Skin epidermis (tissue), 12 donors: ENCODE measurements at regions not wholly inside any gene's neighbourhood (a gene's known extent, or its start where the extent isn't known, plus 50 kb on each side); places are given as distances from the start of the nearest gene placed in this dataset.
"Not testable (repeated sequence)": the region's sequence is repeated elsewhere in the genome, so short reads cannot be mapped to it uniquely, and the experiment has no call there.

ENCODE experiments used
- H3K27ac ChIP-seq, 21 experiments: fragments of 200-600 bp; sonication (generic) in 11 of 21; one replicate each; pipeline ENCODE4 v1.5.0; 2020; ENCODE audit warnings: mild to moderate bottlenecking in 3 of 21, inconsistent platforms in 2 of 21, moderate library complexity in 2 of 21
- H3K4me3 ChIP-seq, 7 experiments: fragments of 200-600 bp; sonication (generic) in 2 of 7; one replicate each; pipeline ENCODE4 v1.5.0; 2020; ENCODE audit warnings: inconsistent platforms in 2 of 7, mild to moderate bottlenecking in 2 of 7, moderate library complexity in 1 of 7

- H3K4me3 ChIP-seq: no peak overlapping the region
- H3K27ac ChIP-seq: no peak overlapping the region
Measured at GRCh38 chr13:85549819-85550218, 249.4 kb downstream of the SLITRK6 start.

GRCh38 chr13:85548845-85549244 lies 250.4 kb downstream of the SLITRK6 start:
- H3K4me3 ChIP-seq, H3K27ac ChIP-seq: not testable (repeated sequence)

- H3K4me3 ChIP-seq: no peak overlapping the region
- no peak overlapping the region for H3K27ac ChIP-seq
Measured at GRCh38 chr13:85545771-85546170, 253.4 kb downstream of the SLITRK6 start.

- no peak overlapping the region for H3K4me3 ChIP-seq
- no peak overlapping the region for H3K27ac ChIP-seq
Measured at GRCh38 chr13:85544756-85545155, 254.5 kb downstream of the SLITRK6 start.

GRCh38 chr13:85543144-85543543 lies 256.1 kb downstream of the SLITRK6 start:
- Histone ChIP-seq H3K27ac (no peak overlapping the region), H3K4me3 (no peak overlapping the region)

- no peak overlapping the region for H3K27ac ChIP-seq
- no peak overlapping the region for H3K4me3 ChIP-seq
Measured at GRCh38 chr13:85541476-85541875, 257.7 kb downstream of the SLITRK6 start.

- Histone ChIP-seq H3K27ac (no peak overlapping the region), H3K4me3 (no peak overlapping the region)
Measured at GRCh38 chr13:85538957-85539356, 260.3 kb downstream of the SLITRK6 start.

GRCh38 chr13:85537601-85538000 lies 261.6 kb downstream of the SLITRK6 start:
- Histone ChIP-seq H3K4me3 (no peak overlapping the region), H3K27ac (no peak overlapping the region)

- Histone ChIP-seq H3K27ac (no peak overlapping the region), H3K4me3 (no peak overlapping the region)
Measured at GRCh38 chr13:85536706-85537105, 262.5 kb downstream of the SLITRK6 start.

- Histone ChIP-seq H3K27ac (no peak overlapping the region), H3K4me3 (no peak overlapping the region)
Measured at GRCh38 chr13:85535316-85536084, 263.7 kb downstream of the SLITRK6 start.

GRCh38 chr13:85533911-85534310 lies 265.3 kb downstream of the SLITRK6 start:
- Histone ChIP-seq H3K4me3 (no peak overlapping the region), H3K27ac (no peak overlapping the region)

GRCh38 chr13:85529218-85529594 lies 270.0 kb downstream of the SLITRK6 start:
- Histone ChIP-seq H3K4me3 (no peak overlapping the region), H3K27ac (no peak overlapping the region)

- Histone ChIP-seq H3K27ac (no peak overlapping the region), H3K4me3 (no peak overlapping the region)
Measured at GRCh38 chr13:85528491-85529217, 270.6 kb downstream of the SLITRK6 start.

GRCh38 chr13:85527316-85527715 lies 271.9 kb downstream of the SLITRK6 start:
- no peak overlapping the region for H3K4me3 ChIP-seq
- no peak overlapping the region for H3K27ac ChIP-seq

GRCh38 chr13:85525411-85525810 lies 273.8 kb downstream of the SLITRK6 start:
- no peak overlapping the region for H3K27ac ChIP-seq
- H3K4me3 ChIP-seq: no peak overlapping the region

- Histone ChIP-seq H3K4me3 (no peak overlapping the region), H3K27ac (no peak overlapping the region)
Measured at GRCh38 chr13:85521657-85522056, 277.6 kb downstream of the SLITRK6 start.

- no peak overlapping the region for H3K27ac ChIP-seq
- H3K4me3 ChIP-seq: no peak overlapping the region
Measured at GRCh38 chr13:85520445-85520844, 278.8 kb downstream of the SLITRK6 start.

GRCh38 chr13:85519363-85519762 lies 279.9 kb downstream of the SLITRK6 start:
- H3K4me3 ChIP-seq: no peak overlapping the region

GRCh38 chr13:85512421-85512820 lies 286.8 kb downstream of the SLITRK6 start:
- no peak overlapping the region for H3K27ac ChIP-seq
- no peak overlapping the region for H3K4me3 ChIP-seq

More at GRCh38 chr13:85519363-85519762, 279.9 kb downstream of the SLITRK6 start:
- H3K27ac ChIP-seq: no peak overlapping the region

- Histone ChIP-seq H3K4me3 (no peak overlapping the region), H3K27ac (peak overlapping the region in 2 of 21 experiments; percentile 41 to 60)
Measured at GRCh38 chr13:85509512-85509911, 289.7 kb downstream of the SLITRK6 start.

- Histone ChIP-seq H3K27ac (peak overlapping the region in 1 of 21 experiments; percentile 23), H3K4me3 (no peak overlapping the region)
Measured at GRCh38 chr13:85508683-85509329, 290.4 kb downstream of the SLITRK6 start.
